HG03175 (cell line): ENCODE measurements at regions not wholly inside any gene's neighbourhood (a gene's known extent, or its start where the extent isn't known, plus 50 kb on each side); places are given as distances from the start of the nearest gene placed in this dataset.
A peak's percentile ranks its signal among the peaks of the same experiment; 100 is the strongest.
"Not testable (repeated sequence)": the region's sequence is repeated elsewhere in the genome, so short reads cannot be mapped to it uniquely, and the experiment has no call there.

ENCODE experiments used
- ATAC-seq: cut with Tn5 transposase; IDR thresholded peaks from one replicate; pipeline ENCODE4 v1.9.1; 2021; ENCODE audit warnings: mild to moderate bottlenecking, moderate library complexity; ENCODE audit not compliant: unreplicated experiment

DNA sequence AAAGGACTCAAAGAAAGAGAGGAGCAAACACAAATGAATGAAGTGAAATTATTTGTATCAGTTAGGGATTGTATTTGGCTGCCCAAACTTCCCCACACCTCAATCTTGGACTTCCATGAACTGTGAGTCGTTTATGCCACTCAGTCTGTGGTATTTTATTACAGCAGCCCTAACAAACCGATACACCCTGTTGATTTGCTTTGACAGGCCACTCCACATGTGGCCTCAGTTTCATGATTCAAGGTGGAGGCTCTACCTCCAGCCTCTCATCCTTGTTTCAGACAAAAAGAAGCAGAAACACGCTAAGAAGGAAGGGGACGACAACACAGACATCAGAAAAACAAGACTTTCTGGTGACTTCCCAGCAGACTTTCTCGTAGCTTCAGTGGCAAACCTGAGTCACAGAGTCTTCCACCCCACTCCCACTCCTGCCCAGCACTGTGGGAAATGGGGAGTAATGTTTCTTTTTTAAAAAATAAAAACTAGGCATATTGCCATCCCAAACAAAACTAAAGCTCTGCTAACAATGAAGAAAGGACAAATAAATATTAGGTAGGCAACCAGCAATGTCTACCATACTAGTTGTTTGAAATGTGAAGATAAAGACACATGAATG, 52.2 kb upstream of the ABCA1 start:
- no peak for ATAC-seq

DNA sequence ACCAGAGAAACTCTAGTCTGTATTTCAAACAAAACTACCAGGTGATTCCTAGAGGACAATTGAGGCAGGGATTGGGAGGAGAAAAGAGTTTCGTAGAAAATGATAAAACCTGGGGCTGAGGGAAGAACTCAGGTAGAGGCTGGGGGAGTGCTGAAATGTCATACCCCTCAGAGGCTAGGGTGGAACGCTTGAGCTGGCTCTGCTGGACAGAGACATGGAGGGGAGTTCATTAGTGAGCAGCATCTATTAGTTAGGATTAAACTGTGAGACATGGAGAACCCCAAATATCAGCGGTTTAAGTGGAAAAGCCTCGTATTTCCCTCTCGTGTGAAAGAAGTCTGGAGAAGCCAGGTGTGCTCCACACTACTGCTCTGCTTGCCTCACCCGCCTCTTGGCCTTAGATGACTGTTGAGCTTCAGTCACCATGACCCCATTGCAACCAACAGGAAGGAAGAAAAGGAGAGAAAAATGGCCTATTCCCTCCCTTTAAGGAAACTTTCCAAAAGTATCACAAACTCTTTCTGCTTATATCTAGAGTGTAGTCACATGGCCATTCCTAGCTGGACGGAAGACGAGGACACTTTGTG, 53.7 kb upstream of the ABCA1 start:
- ATAC-seq = no peak

GRCh38 chr9:104982543-104982942, 54.6 kb upstream of the ABCA1 start:
- no peak for ATAC-seq

- no peak for ATAC-seq
Observed at GRCh38 chr9:104983491-104983890, 55.5 kb upstream of the ABCA1 start.

- no peak for ATAC-seq
Observed at GRCh38 chr9:104984121-104984520, 56.2 kb upstream of the ABCA1 start.

- ATAC-seq = no peak
Observed at GRCh38 chr9:104984542-104984941, 56.6 kb upstream of the ABCA1 start.

- no peak for ATAC-seq
Observed at GRCh38 chr9:104984948-104985347, 57.0 kb upstream of the ABCA1 start.

GRCh38 chr9:104986096-104986495, 58.1 kb upstream of the ABCA1 start:
- no peak for ATAC-seq

DNA sequence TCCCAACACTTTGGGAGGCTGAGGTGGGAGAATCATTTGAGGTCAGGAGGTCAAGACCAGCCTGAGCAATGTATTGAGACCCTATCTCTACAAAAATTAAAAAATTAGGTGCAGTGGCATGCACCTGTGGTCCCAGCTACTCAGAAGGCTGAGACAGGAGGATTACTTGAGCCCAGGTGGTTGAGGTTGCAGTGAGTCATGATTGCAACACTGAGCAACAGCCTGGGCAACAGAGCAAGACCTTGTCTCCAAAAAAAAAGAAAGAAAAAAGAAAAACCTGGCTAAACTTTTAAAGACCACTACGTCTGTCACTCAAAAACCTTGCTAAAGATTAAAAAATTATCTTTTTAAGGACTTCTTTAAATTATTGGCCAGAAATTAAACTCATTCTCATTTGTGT, 59.8 kb upstream of the ABCA1 start:
- no peak for ATAC-seq

GRCh38 chr9:104988539-104988938, 60.6 kb upstream of the ABCA1 start:
- ATAC-seq = no peak

DNA sequence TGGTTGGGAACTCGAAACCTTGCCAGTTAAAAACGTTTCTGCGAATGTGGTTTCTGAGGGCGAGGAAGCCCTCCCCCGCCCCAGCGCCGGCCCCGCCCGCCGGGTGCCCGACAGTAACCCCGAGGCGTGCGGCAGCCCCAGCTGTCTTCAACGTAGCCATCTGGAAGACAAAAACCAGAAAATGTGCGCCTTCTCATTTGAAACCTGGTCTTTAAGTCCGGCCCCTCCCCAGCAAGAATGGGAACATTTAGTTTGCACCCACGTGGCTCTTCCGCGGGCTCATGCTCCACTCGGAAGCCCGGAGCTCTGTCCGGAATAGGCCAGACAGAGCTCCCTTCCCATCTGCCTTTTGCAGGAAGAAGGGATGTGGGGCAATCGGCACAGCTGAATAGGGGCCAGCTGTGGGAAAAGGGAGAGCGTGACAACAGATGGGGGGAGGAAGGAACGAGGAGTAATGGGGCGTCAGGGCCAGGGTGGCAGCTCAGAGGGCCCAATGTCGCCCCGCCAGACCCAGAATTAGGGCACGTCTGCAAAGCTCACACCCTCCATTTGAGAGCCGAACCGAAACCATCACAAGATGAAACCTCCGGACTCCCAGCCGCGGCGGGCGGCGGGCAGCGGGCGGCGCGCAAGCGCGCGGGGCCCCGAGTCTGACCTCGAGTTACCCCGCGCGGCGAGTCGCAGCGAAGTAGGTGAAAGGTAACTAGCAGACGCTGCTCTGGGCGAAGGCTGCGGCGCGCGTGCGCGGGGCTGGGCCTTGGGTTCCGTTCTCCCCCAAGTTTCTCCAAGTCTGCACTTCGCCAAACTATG, 63.4 kb upstream of the ABCA1 start:
- peak; percentile 94 for ATAC-seq

- no peak for ATAC-seq
Observed at GRCh38 chr9:104992659-104993058, 64.7 kb upstream of the ABCA1 start.

DNA sequence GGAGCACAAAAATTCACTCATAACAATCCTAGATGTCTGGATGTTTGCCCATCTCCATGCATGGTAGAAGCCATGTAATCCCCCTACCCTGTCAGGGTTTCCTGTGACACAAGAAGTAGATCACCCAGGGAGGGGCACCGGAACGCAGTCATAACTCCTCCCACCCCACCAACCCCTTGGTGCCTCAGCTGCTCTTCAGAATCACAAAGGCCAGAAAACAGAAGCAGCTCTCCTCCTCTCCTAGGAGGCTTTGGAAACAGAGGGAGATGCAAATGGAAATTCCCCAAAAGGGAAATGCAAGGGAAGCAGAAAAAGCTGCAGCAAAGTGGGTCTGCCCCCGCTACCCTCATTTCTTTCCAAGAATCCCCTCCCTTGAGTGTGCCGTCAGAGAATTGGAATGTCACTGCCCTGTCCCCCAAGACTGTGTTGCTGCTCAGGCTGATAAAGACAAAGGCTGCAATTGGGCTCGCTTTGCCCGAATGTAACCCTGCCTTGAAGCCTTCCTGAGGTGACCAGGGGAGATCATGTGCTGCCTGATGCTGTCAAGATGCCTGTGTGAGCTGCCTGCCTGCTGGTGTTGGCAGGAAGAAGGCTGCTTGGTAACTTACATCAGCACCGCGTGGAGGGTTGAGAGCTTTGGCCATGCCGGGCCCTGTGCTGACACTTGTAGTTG, 65.5 kb upstream of the ABCA1 start:
- no peak for ATAC-seq

- no peak for ATAC-seq
Observed at GRCh38 chr9:104997536-104997935, 69.6 kb upstream of the ABCA1 start.

- ATAC-seq = no peak
Observed at GRCh38 chr9:104999136-104999535, 71.2 kb upstream of the ABCA1 start.

- ATAC-seq = not testable (repeated sequence)
Observed at GRCh38 chr9:105000529-105000928, 72.6 kb upstream of the ABCA1 start.

DNA sequence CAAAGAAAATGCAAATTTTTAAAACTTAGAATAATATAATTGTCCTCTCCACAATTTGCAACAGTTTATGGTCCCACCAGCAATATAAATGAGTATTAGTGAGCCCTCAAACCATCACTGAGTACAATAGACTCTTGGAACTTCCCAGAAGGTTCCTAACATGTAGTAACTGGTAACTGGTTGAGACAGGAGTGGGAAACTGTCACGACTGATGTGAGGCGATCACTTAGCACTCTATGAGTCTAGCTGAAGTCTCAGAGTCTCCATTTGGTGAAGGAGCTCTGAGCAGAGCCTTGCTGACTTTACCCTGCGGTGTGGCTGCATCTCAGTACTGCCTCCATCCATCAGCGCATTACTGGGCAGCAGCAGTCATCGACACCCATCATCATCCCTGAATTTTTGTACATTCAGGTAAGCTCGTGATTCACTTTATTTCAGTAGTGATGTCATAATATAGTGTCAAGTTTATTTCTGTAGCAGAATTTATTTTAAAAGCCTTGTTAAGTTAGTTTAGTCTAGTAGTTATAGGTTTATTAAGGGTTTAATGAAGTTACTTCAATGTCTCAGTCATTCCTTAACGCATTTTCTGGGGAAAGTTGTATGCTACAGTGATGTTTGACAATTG, 76.6 kb upstream of the ABCA1 start:
- no peak for ATAC-seq

GRCh38 chr9:105005186-105005585, 77.2 kb upstream of the ABCA1 start:
- no peak for ATAC-seq

GRCh38 chr9:105006514-105006913, 78.6 kb upstream of the ABCA1 start:
- no peak for ATAC-seq

DNA sequence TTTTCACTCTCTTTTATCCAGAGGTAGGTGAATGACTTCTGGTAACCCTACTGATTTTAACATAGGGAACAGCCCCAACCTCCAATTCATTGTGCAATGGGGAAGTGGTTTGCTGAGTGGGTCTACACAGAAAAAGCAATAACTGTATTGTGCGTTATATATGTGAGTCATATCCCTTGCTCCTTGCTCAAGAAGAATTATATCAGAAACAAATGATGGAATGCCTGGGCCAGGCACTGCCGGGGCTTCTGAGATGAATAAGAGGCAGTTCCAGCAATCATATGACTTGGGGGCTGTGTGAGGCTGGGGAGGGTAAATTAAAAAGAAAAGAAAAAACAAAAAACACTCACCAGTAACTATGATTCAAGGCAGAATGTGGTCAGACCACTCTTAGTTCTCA, 79.2 kb upstream of the ABCA1 start:
- no peak for ATAC-seq

- ATAC-seq = not testable (repeated sequence)
Observed at GRCh38 chr9:105010089-105010488, 82.1 kb upstream of the ABCA1 start.
